H1 (cell line): ENCODE measurements at regions not wholly inside any gene's neighbourhood (a gene's known extent, or its start where the extent isn't known, plus 50 kb on each side); places are given as distances from the start of the nearest gene placed in this dataset.

ENCODE experiments used
- CTCF ChIA-PET: fragments of 300-600 bp; sonication (Branson Sonifier 250); formaldehyde crosslinking; loops from one replicate; lab custom pipeline; 2021; ENCODE audit not compliant: partially characterized antibody; lab: Charles Lee
- POLR2A ChIA-PET: fragments of 300-600 bp; sonication (Branson Sonifier 250); formaldehyde crosslinking; loops from one replicate; lab custom pipeline; 2021; ENCODE audit warnings: inconsistent platforms; ENCODE audit not compliant: partially characterized antibody; lab: Charles Lee
- DNase-seq, 2 experiments: peaks; one replicate each; pipeline versions ENCODE4 v3.0.0 to v3.0.0-alpha.2; 2010 to 2022; ENCODE audit warnings: low spot score in 2 of 2, low read depth in 1 of 2, mixed read lengths in 1 of 2
- FAIRE-seq: peaks from 2 replicates; lab custom pipeline; 2011; peaks lifted over from hg19 to GRCh38; lab: Jason Lieb, UNC
- H2AFZ ChIP-seq: 2 replicates; pipeline ENCODE4 v1.8.1; 2012; ENCODE audit warnings: low read length, inconsistent platforms
- H2AK5ac ChIP-seq: 2 replicates; pipeline ENCODE4 v1.6.1; 2013; ENCODE audit warnings: low read depth, low read length
- H2BK120ac ChIP-seq: replicated peaks from 2 replicates; pipeline ENCODE3; 2013; ENCODE audit warnings: low read depth, low read length, inconsistent platforms
- H2BK12ac ChIP-seq: 2 replicates; pipeline ENCODE4 v1.6.1; 2013; ENCODE audit warnings: low read depth, low read length
- H2BK15ac ChIP-seq: 2 replicates; pipeline ENCODE4 v1.6.1; 2013; ENCODE audit warnings: low read length
- H2BK20ac ChIP-seq: 2 replicates; pipeline ENCODE4 v1.6.1; 2013; ENCODE audit warnings: low read length
- H2BK5ac ChIP-seq: 2 replicates; pipeline ENCODE4 v1.6.1; 2013; ENCODE audit warnings: low read depth, low read length
- H3K14ac ChIP-seq: 2 replicates; pipeline ENCODE4 v1.6.1; 2013; ENCODE audit warnings: inconsistent platforms; ENCODE audit not compliant: insufficient read length
- H3K18ac ChIP-seq: 2 replicates; pipeline ENCODE4 v1.6.1; 2013; ENCODE audit warnings: low read length; ENCODE audit errors: extremely low read depth
- H3K23ac ChIP-seq: 2 replicates; pipeline ENCODE4 v1.6.1; 2013; ENCODE audit warnings: inconsistent platforms; ENCODE audit not compliant: insufficient read length
- H3K23me2 ChIP-seq: 2 replicates; pipeline ENCODE4 v1.6.1; 2013; ENCODE audit warnings: low read depth, low read length
- H3K27ac ChIP-seq: 2 replicates; pipeline ENCODE4 v1.6.1; 2011; ENCODE audit warnings: low read depth, low read length, inconsistent platforms
- H3K27me3 ChIP-seq, 4 experiments: replicated peaks in 1 of 4; 1 replicate in 1 of 4; 2 replicates in 3 of 4; pipeline versions ENCODE4 v1.6.1 to v1.8.1; 2011 to 2013; ENCODE audit warnings: low read length in 3 of 4, mild to moderate bottlenecking in 3 of 4, inconsistent platforms in 2 of 4, mixed read lengths in 2 of 4, moderate library complexity in 1 of 4; ENCODE audit not compliant: control insufficient read depth in 3 of 4, insufficient read depth in 3 of 4; ENCODE audit errors: extremely low read depth in 1 of 4
- H3K36me3 ChIP-seq, 4 experiments: 2 replicates each; pipeline versions ENCODE4 v1.6.1 to v1.8.1; 2011 to 2013; ENCODE audit warnings: mild to moderate bottlenecking in 4 of 4, low read length in 3 of 4, moderate library complexity in 2 of 4, control low read depth in 1 of 4, inconsistent platforms in 1 of 4; ENCODE audit not compliant: insufficient read depth in 4 of 4, control insufficient read depth in 2 of 4
- H3K4ac ChIP-seq: replicated peaks from 2 replicates; pipeline ENCODE3; 2013; ENCODE audit warnings: low read length, low read depth, mixed read lengths, inconsistent platforms; ENCODE audit not compliant: insufficient read length
- H3K4me1 ChIP-seq, 4 experiments: replicated peaks in 1 of 4; 1 replicate in 1 of 4; 2 replicates in 3 of 4; pipeline versions ENCODE4 v1.6.1 to v1.8.1; 2011 to 2013; ENCODE audit warnings: low read length in 3 of 4, inconsistent platforms in 2 of 4, mixed read lengths in 1 of 4; ENCODE audit not compliant: insufficient read depth in 4 of 4, control insufficient read depth in 3 of 4
- H3K4me2 ChIP-seq, 2 experiments: 2 replicates each; pipeline versions ENCODE4 v1.6.1 to v1.8.1; 2011 to 2013; ENCODE audit warnings: low read depth in 2 of 2, low read length in 2 of 2, control low read depth in 1 of 2, inconsistent platforms in 1 of 2, mild to moderate bottlenecking in 1 of 2; ENCODE audit not compliant: insufficient read depth in 1 of 2
- H3K4me3 ChIP-seq, 4 experiments: fragments of 200-600, 300-600 bp in 1 of 4; sonication (generic), shearing (Covaris generic), sonication (Bioruptor Twin) in 1 of 4; 2 replicates each; pipeline versions ENCODE4 v1.5.1 to v1.8.1; 2011 to 2016; ENCODE audit warnings: low read length in 4 of 4, low read depth in 3 of 4, control low read depth in 2 of 4, inconsistent platforms in 2 of 4, mild to moderate bottlenecking in 2 of 4, mixed read lengths in 1 of 4, moderate library complexity in 1 of 4; ENCODE audit not compliant: insufficient read depth in 2 of 4; ENCODE audit errors: extremely low read depth in 1 of 4
- H3K56ac ChIP-seq: replicated peaks from 2 replicates; pipeline ENCODE3; 2013; ENCODE audit warnings: low read depth, mild to moderate bottlenecking, mixed read lengths, low read length, inconsistent platforms; ENCODE audit not compliant: insufficient read length
- H3K79me1 ChIP-seq: 2 replicates; pipeline ENCODE4 v1.6.1; 2013; ENCODE audit warnings: low read depth, low read length, control low read depth
- H3K79me2 ChIP-seq, 2 experiments: 2 replicates each; pipeline versions ENCODE4 v1.6.1 to v1.8.1; 2012 to 2013; ENCODE audit warnings: low read length in 2 of 2, mild to moderate bottlenecking in 2 of 2, inconsistent platforms in 1 of 2; ENCODE audit not compliant: insufficient read depth in 2 of 2, control insufficient read depth in 1 of 2
- H3K9ac ChIP-seq, 4 experiments: replicated peaks in 1 of 4; 1 replicate in 1 of 4; 2 replicates in 3 of 4; pipeline versions ENCODE4 v1.6.1 to v1.8.1; 2011 to 2013; ENCODE audit warnings: low read depth in 3 of 4, low read length in 3 of 4, control low read depth in 2 of 4, mild to moderate bottlenecking in 2 of 4, moderate library complexity in 2 of 4, inconsistent platforms in 1 of 4; ENCODE audit errors: extremely low read depth in 1 of 4
- H3K9me3 ChIP-seq, 2 experiments: 2 replicates each; pipeline versions ENCODE4 v1.6.1 to v1.8.1; 2012 to 2013; ENCODE audit warnings: mild to moderate bottlenecking in 2 of 2, moderate library complexity in 2 of 2, control low read depth in 1 of 2, inconsistent platforms in 1 of 2, low read depth in 1 of 2, low read length in 1 of 2, mixed read lengths in 1 of 2; ENCODE audit not compliant: insufficient read depth in 2 of 2
- H4K20me1 ChIP-seq, 2 experiments: replicated peaks in 1 of 2; 2 replicates each; pipeline versions ENCODE3 to v1.8.1; 2011 to 2013; ENCODE audit warnings: inconsistent platforms in 2 of 2, low read length in 2 of 2, mild to moderate bottlenecking in 1 of 2; ENCODE audit not compliant: insufficient read depth in 2 of 2, control insufficient read depth in 1 of 2
- H4K5ac ChIP-seq: 2 replicates; pipeline ENCODE4 v1.6.1; 2013; ENCODE audit warnings: low read length, low read depth, mixed read lengths, inconsistent platforms; ENCODE audit not compliant: insufficient read length
- H4K8ac ChIP-seq: 2 replicates; pipeline ENCODE4 v1.8.0; 2013; ENCODE audit warnings: mild to moderate bottlenecking, moderate library complexity, low read length, inconsistent platforms; ENCODE audit not compliant: insufficient read depth; ENCODE audit errors: extremely low read depth
- H4K91ac ChIP-seq: replicated peaks from 2 replicates; pipeline ENCODE3; 2013; ENCODE audit warnings: low read length, mixed read lengths, inconsistent platforms; ENCODE audit not compliant: insufficient read length
- BRCA1 ChIP-seq: IDR thresholded peaks from 2 replicates; pipeline ENCODE4 v1.6.1; 2012; ENCODE audit warnings: low read depth, low read length, improper control_type of control experiment
- EP300 ChIP-seq, 2 experiments: IDR thresholded peaks; 1 replicate in 1 of 2; 2 replicates in 1 of 2; pipeline ENCODE4 v1.6.1; 2011 to 2012; ENCODE audit warnings: low read depth in 2 of 2, low read length in 2 of 2, mild to moderate bottlenecking in 2 of 2, borderline replicate concordance in 1 of 2, inconsistent platforms in 1 of 2, moderate library complexity in 1 of 2
- KDM1A ChIP-seq: fragments of 200-600, 300-600 bp; sonication (generic); IDR thresholded peaks from 2 replicates; pipeline ENCODE4 v1.7.1; 2016; ENCODE audit warnings: mild to moderate bottlenecking, low read length, borderline replicate concordance
- NRF1 ChIP-seq: IDR thresholded peaks from 2 replicates; pipeline ENCODE4 v1.6.1; 2011; ENCODE audit warnings: mild to moderate bottlenecking, low read depth, low read length, improper control_type of control experiment
- POLR2A ChIP-seq, 2 experiments: IDR thresholded peaks; 1 replicate in 1 of 2; 2 replicates in 1 of 2; pipeline ENCODE4 v1.6.1; 2011; ENCODE audit warnings: low read depth in 2 of 2, low read length in 2 of 2, mild to moderate bottlenecking in 2 of 2; ENCODE audit errors: control extremely low read depth in 1 of 2
- SIN3A ChIP-seq, 2 experiments: IDR thresholded peaks in 1 of 2; conservative IDR thresholded peaks in 1 of 2; 2 replicates each; pipeline ENCODE4 v1.6.1; 2011 to 2012; ENCODE audit warnings: low read length in 2 of 2, improper control_type of control experiment in 1 of 2, low read depth in 1 of 2, mild to moderate bottlenecking in 1 of 2
- SRF ChIP-seq: IDR thresholded peaks from 2 replicates; pipeline ENCODE4 v1.6.1; 2011; ENCODE audit warnings: mild to moderate bottlenecking, low read depth, low read length, moderate library complexity
- TAF7 ChIP-seq: optimal IDR thresholded peaks from 2 replicates; pipeline ENCODE3; 2011; ENCODE audit warnings: low read depth, mild to moderate bottlenecking, inconsistent platforms, low read length, moderate library complexity, borderline replicate concordance
- TEAD4 ChIP-seq: IDR thresholded peaks from 2 replicates; pipeline ENCODE4 v1.6.1; 2012; ENCODE audit warnings: low read depth, low read length, inconsistent platforms, mixed read lengths
- USF2 ChIP-seq: IDR thresholded peaks from 2 replicates; pipeline ENCODE4 v1.6.1; 2011; ENCODE audit warnings: low read length, improper control_type of control experiment
- WGBS, 2 experiments: shearing (Covaris generic) in 1 of 2; methylation state at CpG; one replicate each; pipeline versions ENCODE4 v1.1.6 to v1.1.7; 2013 to 2015; ENCODE audit warnings: low lambda C conversion rate in 2 of 2, mixed read lengths in 2 of 2, inconsistent platforms in 1 of 2, low coverage in 1 of 2, missing lambda C conversion rate in 1 of 2; ENCODE audit not compliant: insufficient replicate concordance in 2 of 2, insufficient coverage in 1 of 2, insufficient read length in 1 of 2; ENCODE audit errors: extremely low coverage in 1 of 2, missing lambda C conversion rate in 1 of 2; 5-methylcytosine and 5-hydroxymethylcytosine counted together

- Histone ChIP-seq H4K91ac (no peak overlapping the region), H3K79me2 (no peaks in the 10 kb centered on the region), H3K4me3 (no peak overlapping the region), H2AK5ac (no peak overlapping the region), H3K56ac (no peak overlapping the region), H3K23ac (no peak overlapping the region), H4K8ac (no peak overlapping the region), H2BK15ac (no peak overlapping the region), H4K20me1 (no peaks in the 10 kb centered on the region), H2BK12ac (no peak overlapping the region), H4K5ac (no peak overlapping the region), H3K79me1 (no peaks in the 10 kb centered on the region), H3K9ac (no peak overlapping the region), H3K9me3 (no peaks in the 10 kb centered on the region), H3K4me1 (no peaks in the 10 kb centered on the region), H2BK5ac (no peak overlapping the region), H3K27me3 (no peaks in the 10 kb centered on the region), H3K36me3 (no peaks in the 10 kb centered on the region), H3K27ac (no peak overlapping the region), H3K4me2 (no peak overlapping the region), H2BK120ac (no peak overlapping the region), H3K4ac (no peak overlapping the region), H3K23me2 (no peaks in the 10 kb centered on the region), H2AFZ (no peak overlapping the region), H3K18ac (no peak overlapping the region), H3K14ac (no peak overlapping the region), H2BK20ac (no peak overlapping the region)
- CTCF ChIA-PET, result no interaction called here
- DNase-seq (no peak), FAIRE-seq (no peak)
- POLR2A ChIA-PET, result no interaction called here
- 88% methylated on average over 2 of the region's 2 CpGs; no CpG with 5 or more reads in 1 of the 2 experiments for WGBS, 2 experiments
- TF ChIP-seq TAF7 (no peak), BRCA1 (no peak), TEAD4 (no peak), SIN3A (conservative IDR thresholded peaks at IDR 0.05 in 1 of 2, IDR thresholded peaks at IDR 0.05 in 1 of 2; ENCODE audit: low read depth in 1 of 2, low read length in 2 of 2) (no peak), POLR2A (IDR thresholded peaks at IDR 0.05; ENCODE audit: control extremely low read depth in 1 of 2, low read depth in 2 of 2, low read length in 2 of 2) (no peak), KDM1A (no peak), NRF1 (no peak), SRF (no peak), EP300 (IDR thresholded peaks at IDR 0.05; ENCODE audit: borderline replicate concordance in 1 of 2, low read depth in 2 of 2, low read length in 2 of 2) (no peak), USF2 (no peak)
These were observed 708.4 kb downstream of the CD109 start for GRCh38 chr6:74404366-74404765.
